CD4-positive, alpha-beta memory T cell (primary cell): ENCODE measurements at regions not wholly inside any gene's neighbourhood (a gene's known extent, or its start where the extent isn't known, plus 50 kb on each side); places are given as distances from the start of the nearest gene placed in this dataset.
"Not testable (repeated sequence)": the region's sequence is repeated elsewhere in the genome, so short reads cannot be mapped to it uniquely, and the experiment has no call there.

Experiments used
- CTCF ChIA-PET: fragments of 350-600 bp; sonication (Branson Sonifier 250); formaldehyde crosslinking; loops from one replicate; lab custom pipeline; 2021; ENCODE audit warnings: inconsistent platforms; ENCODE audit not compliant: partially characterized antibody; lab: Charles Lee
- POLR2A ChIA-PET: fragments of 350-600 bp; sonication (Branson Sonifier 250); formaldehyde crosslinking; loops from one replicate; lab custom pipeline; 2021; ENCODE audit not compliant: partially characterized antibody; lab: Charles Lee
- DNase-seq, 5 donors: peaks; one replicate each; pipeline versions ENCODE4 v3.0.0 to v3.0.0-alpha.2; 2020 to 2022; ENCODE audit warnings: mixed read lengths in 1 of 5
- H3K27ac ChIP-seq: one replicate; pipeline ENCODE4 v1.7.0; 2013; ENCODE audit warnings: low read depth, low read length
- H3K27me3 ChIP-seq: 2 replicates; pipeline ENCODE4 v1.7.0; 2013; ENCODE audit warnings: mild to moderate bottlenecking, low read length, moderate library complexity; ENCODE audit not compliant: insufficient read depth
- H3K36me3 ChIP-seq: 2 replicates; pipeline ENCODE4 v1.7.0; 2013; ENCODE audit warnings: mild to moderate bottlenecking, low read length, moderate library complexity; ENCODE audit not compliant: insufficient read depth
- H3K4me1 ChIP-seq: 2 replicates; pipeline ENCODE4 v1.7.0; 2013; ENCODE audit warnings: mild to moderate bottlenecking, low read length, moderate library complexity; ENCODE audit not compliant: insufficient read depth
- H3K4me3 ChIP-seq, 2 donors: one replicate each; pipeline ENCODE4 v1.7.0; 2013; ENCODE audit warnings: low read length in 2 of 2, mild to moderate bottlenecking in 1 of 2
- H3K9me3 ChIP-seq, 2 donors: one replicate each; pipeline ENCODE4 v1.7.0; 2013; ENCODE audit warnings: low read length in 2 of 2, control low read depth in 1 of 2; ENCODE audit not compliant: control insufficient read depth in 1 of 2
- H3K27ac Mint-ChIP-seq, 7 donors: one replicate each; pipeline ENCODE4 v1.8.0; 2020 to 2021; ENCODE audit warnings: mixed read lengths in 7 of 7, mild to moderate bottlenecking in 6 of 7, inconsistent platforms in 3 of 7, moderate library complexity in 3 of 7
- H3K27me3 Mint-ChIP-seq, 2 donors: one replicate each; pipeline ENCODE4 v1.8.0; 2020 to 2021; ENCODE audit warnings: mixed read lengths in 2 of 2
- H3K36me3 Mint-ChIP-seq, 2 donors: one replicate each; pipeline ENCODE4 v1.8.0; 2020 to 2021; ENCODE audit warnings: mixed read lengths in 2 of 2, inconsistent platforms in 1 of 2, mild to moderate bottlenecking in 1 of 2
- H3K4me1 Mint-ChIP-seq, 4 donors: one replicate each; pipeline ENCODE4 v1.8.0; 2020 to 2021; ENCODE audit warnings: mixed read lengths in 4 of 4, mild to moderate bottlenecking in 1 of 4
- H3K4me3 Mint-ChIP-seq, 8 donors: one replicate each; pipeline ENCODE4 v1.8.0; 2020 to 2021; ENCODE audit warnings: mixed read lengths in 8 of 8, mild to moderate bottlenecking in 7 of 8, moderate library complexity in 6 of 8, inconsistent platforms in 3 of 8
- H3K9me3 Mint-ChIP-seq, 8 donors: one replicate each; pipeline ENCODE4 v1.8.0; 2020 to 2021; ENCODE audit warnings: mixed read lengths in 8 of 8, mild to moderate bottlenecking in 5 of 8, inconsistent platforms in 3 of 8, moderate library complexity in 1 of 8
- intact Hi-C: fragments of 100-400 bp; cut with micrococcal nuclease; formaldehyde crosslinking; loops from one replicate; pipeline ENCODE4 v1.15.1; 2023

DNA sequence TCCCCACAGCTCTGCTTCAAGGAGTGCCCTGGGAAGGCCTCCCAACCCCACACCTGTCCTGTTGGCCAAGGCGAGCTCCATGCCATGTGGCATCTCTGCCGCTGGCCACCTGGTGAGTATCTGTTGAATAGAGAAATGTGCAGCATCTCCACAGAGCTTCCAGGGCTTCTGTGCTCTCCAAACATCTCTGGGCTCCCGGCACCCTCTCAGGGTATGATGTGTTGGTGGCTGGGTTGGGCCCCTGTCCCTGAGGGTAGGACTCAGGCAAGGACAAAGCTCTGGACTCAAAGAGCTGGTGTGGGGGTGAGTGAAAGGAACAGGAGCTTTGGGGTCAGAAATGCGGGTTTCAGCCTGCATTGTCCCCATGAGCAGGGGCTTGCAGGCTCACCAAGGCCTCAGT lies 88.6 kb downstream of the TMEM121 start:
- H3K4me3 ChIP-seq, H3K27ac Mint-ChIP-seq, H3K27me3 ChIP-seq, intact Hi-C loops, H3K36me3 ChIP-seq, H3K4me1 Mint-ChIP-seq, POLR2A ChIA-PET, H3K9me3 ChIP-seq, H3K27ac ChIP-seq, CTCF ChIA-PET, H3K36me3 Mint-ChIP-seq, H3K9me3 Mint-ChIP-seq, DNase-seq, H3K4me1 ChIP-seq, H3K4me3 Mint-ChIP-seq: not testable (repeated sequence)
- peaks cover 7 to 15% of the 10 kb centered on the region in 2 donors for H3K27me3 Mint-ChIP-seq

DNA sequence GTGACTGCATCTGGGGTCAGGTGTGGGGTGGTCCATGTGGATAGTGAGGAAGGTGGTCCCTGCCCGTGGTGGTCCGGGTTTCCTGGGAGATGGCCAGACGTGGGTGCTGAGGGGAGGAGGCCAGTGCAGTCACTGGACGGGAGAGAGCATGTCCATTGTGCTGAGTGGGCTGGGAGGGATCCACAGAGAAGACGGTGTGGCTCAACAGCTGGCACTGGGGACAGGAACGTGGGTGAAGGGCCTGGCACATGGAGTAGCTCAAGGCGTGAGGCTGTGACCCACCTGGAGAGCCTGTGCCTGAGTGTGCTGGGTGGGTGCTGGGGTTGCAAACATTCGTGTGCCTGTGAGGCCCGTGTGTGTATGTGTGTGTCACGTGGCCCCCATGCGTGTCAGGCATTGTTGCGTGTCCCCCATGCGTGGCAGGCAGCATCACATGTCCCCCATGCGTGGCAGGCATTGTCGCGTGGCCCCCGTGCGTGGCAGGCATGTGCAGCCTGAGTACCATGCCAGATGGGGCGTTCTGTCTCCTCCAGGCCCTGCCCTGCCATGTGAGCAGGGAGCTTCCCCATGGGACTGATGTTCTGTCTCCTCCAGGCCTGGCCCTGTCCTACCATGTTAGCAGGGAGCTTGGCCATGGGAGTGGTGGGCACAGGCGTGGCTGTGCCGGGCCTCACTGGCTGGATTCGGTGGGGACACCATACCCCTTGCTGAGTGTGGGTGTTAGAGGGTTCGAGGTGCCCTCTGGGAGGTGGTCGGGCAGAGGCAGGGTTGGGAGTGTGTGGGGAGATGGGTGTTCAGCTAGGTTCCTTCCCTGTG lies 89.8 kb downstream of the TMEM121 start:
- H3K4me1 Mint-ChIP-seq, H3K27ac ChIP-seq, CTCF ChIA-PET, H3K9me3 Mint-ChIP-seq, H3K27me3 ChIP-seq, H3K4me1 ChIP-seq, H3K4me3 ChIP-seq, H3K36me3 Mint-ChIP-seq, H3K9me3 ChIP-seq, H3K27ac Mint-ChIP-seq, DNase-seq, H3K36me3 ChIP-seq, H3K4me3 Mint-ChIP-seq, POLR2A ChIA-PET: not testable (repeated sequence)
- peaks cover 7 to 15% of the 10 kb centered on the region in 2 donors for H3K27me3 Mint-ChIP-seq
- intact Hi-C loops = loop anchor here (2.0 kb wide), 1 partner anchor 145 kb away; no protein-coding TSS in a partner anchor

DNA sequence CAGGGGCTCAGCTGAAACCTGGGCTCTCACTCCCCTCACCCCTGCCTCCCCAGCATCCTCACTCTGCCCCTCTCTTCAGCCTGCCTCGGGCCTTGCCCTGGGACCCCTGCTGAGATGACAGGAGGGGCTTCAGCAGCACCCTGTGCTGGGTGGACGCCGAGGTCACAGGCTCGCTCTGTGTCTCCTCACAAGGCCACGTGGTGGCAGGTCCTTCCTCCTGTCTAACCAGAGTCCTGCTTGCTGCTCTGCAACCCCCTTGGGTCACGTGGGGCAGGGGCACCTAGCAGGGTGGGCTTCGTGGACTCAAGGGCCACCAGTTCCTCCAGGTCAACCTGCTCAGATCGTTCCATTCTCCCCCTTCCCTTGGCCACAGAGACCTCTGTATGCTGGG lies 90.4 kb downstream of the TMEM121 start:
- Histone ChIP-seq H3K9me3 (no peaks in the 10 kb centered on the region), H3K36me3 (no peaks in the 10 kb centered on the region), H3K4me1 (no peaks in the 10 kb centered on the region), H3K27me3 (no peaks in the 10 kb centered on the region), H3K27ac (no peak overlapping the region), H3K4me3 (no peak overlapping the region)
- intact Hi-C loops = loop anchor here (2.0 kb wide), 1 partner anchor 144 kb away; no protein-coding TSS in a partner anchor
- H3K4me3 Mint-ChIP-seq = no peak overlapping the region
- ChIA-PET CTCF (no interaction called here), POLR2A (no interaction called here)
- H3K9me3 Mint-ChIP-seq = no peaks in the 10 kb centered on the region
- peaks cover 7 to 15% of the 10 kb centered on the region in 2 donors for H3K27me3 Mint-ChIP-seq
- DNase-seq = no peak
- no peak overlapping the region for H3K27ac Mint-ChIP-seq
- no peaks in the 10 kb centered on the region for H3K36me3 Mint-ChIP-seq
- peaks cover 0 to 4% (median 0%) of the 10 kb centered on the region in 4 donors for H3K4me1 Mint-ChIP-seq

DNA sequence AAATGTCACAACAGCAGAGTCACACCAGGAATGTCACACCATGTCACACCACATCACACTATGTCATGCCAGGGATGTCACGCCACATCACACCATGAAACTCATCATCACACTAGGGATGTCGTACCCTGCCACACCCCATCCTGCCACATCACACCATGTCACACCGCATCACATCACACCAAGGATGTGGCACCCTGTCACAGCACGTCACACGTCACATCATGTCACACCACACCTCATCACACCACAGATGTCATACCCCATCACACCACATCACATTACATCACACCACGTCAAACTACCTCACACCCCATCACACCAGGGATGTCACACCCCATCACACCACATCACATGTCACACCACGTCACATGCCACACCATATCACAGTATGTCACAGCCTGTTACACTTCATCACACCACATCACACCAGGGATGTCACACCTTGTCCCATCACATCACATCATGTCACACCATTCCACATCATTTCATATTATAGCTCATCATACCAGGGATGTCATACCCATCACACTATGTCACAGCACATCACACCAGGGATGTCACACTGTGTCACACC lies 90.9 kb downstream of the TMEM121 start:
- POLR2A ChIA-PET = no interaction called here
- Mint-ChIP-seq H3K4me1 (peaks cover 0 to 4% (median 0%) of the 10 kb centered on the region in 4 donors), H3K9me3 (peaks cover 0 to 2% (median 0%) of the 10 kb centered on the region in 8 donors), H3K36me3 (no peaks in the 10 kb centered on the region), H3K4me3 (no peak overlapping the region), H3K27ac (no peak overlapping the region), H3K27me3 (peaks cover 7 to 15% of the 10 kb centered on the region in 2 donors)
- DNase-seq = no peak
- Histone ChIP-seq H3K9me3 (no peaks in the 10 kb centered on the region), H3K36me3 (no peaks in the 10 kb centered on the region), H3K4me3 (no peak overlapping the region), H3K4me1 (no peaks in the 10 kb centered on the region), H3K27me3 (no peaks in the 10 kb centered on the region), H3K27ac (no peak overlapping the region)
- intact Hi-C loops = loop anchor here (2.0 kb wide), 1 partner anchor 144 kb away; no protein-coding TSS in a partner anchor
- CTCF ChIA-PET = no interaction called here

DNA sequence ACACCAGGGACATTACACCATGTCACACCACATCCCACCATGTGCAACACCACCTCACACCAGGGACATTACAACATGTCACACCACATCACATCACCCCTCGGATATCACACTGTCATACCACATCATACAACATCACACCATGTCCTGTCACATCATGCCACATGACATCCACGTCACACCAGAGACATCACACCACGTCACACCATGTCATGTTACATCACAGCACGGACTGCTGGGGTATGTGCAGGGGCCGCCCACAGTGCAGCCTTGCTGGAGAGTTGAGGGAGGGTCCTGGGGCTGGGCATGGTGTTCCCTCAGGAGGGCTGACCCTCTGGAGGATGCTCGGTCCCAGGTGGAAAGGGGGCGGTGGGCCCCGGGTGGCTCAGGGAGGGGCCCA lies 91.4 kb downstream of the TMEM121 start:
- H3K27ac Mint-ChIP-seq, H3K27me3 ChIP-seq, H3K4me3 Mint-ChIP-seq, H3K4me1 ChIP-seq, H3K4me3 ChIP-seq, H3K27ac ChIP-seq, CTCF ChIA-PET, H3K36me3 Mint-ChIP-seq, H3K9me3 Mint-ChIP-seq, H3K36me3 ChIP-seq, H3K4me1 Mint-ChIP-seq, POLR2A ChIA-PET, DNase-seq, H3K9me3 ChIP-seq: not testable (repeated sequence)
- intact Hi-C loops = loop anchor here (2.0 kb wide), 1 partner anchor 143 kb away; no protein-coding TSS in a partner anchor
- H3K27me3 Mint-ChIP-seq = peaks cover 7 to 15% of the 10 kb centered on the region in 2 donors

DNA sequence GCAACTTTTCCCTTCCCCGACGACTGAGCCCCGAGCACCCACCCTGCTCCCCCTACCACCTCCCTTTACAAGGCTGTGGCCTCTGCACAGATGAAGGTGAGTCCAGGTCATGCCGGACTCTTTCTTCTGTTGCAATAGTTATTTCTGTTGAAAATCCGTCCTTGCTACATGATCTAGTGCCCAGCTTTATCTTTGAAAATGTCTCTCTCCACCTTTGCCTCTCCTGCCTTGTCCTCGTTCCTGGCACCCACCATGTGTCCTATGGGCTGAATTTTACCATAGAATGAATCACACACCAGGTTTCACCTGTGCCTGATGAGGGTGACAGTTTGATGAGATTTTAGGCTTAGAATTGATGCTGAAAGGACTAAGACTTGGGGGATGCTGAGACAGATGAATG lies 92.9 kb downstream of the TMEM121 start:
- POLR2A ChIA-PET, intact Hi-C loops, H3K4me1 Mint-ChIP-seq, H3K36me3 Mint-ChIP-seq, H3K36me3 ChIP-seq, H3K27me3 ChIP-seq, H3K4me1 ChIP-seq, H3K9me3 Mint-ChIP-seq, H3K9me3 ChIP-seq, H3K27ac ChIP-seq, DNase-seq, H3K4me3 ChIP-seq, CTCF ChIA-PET, H3K4me3 Mint-ChIP-seq: not testable (repeated sequence)
- Mint-ChIP-seq H3K27ac (peak overlapping the region in 1 of 7 donors; percentile 20), H3K27me3 (peaks cover 7 to 13% of the 10 kb centered on the region in 2 donors)

- H3K27ac ChIP-seq, H3K4me1 Mint-ChIP-seq, H3K27ac Mint-ChIP-seq, H3K27me3 ChIP-seq, H3K9me3 ChIP-seq, H3K36me3 Mint-ChIP-seq, H3K4me1 ChIP-seq, DNase-seq, H3K36me3 ChIP-seq, H3K4me3 Mint-ChIP-seq, H3K9me3 Mint-ChIP-seq, CTCF ChIA-PET, H3K4me3 ChIP-seq, POLR2A ChIA-PET, intact Hi-C loops: not testable (repeated sequence)
- H3K27me3 Mint-ChIP-seq = peaks cover 7 to 15% of the 10 kb centered on the region in 2 donors
These were observed 93.9 kb downstream of the TMEM121 start for GRCh38 chr14:105620178-105620864.
